KOPT-K1 (cell line): ENCODE measurements at regions not wholly inside any gene's neighbourhood (a gene's known extent, or its start where the extent isn't known, plus 50 kb on each side); places are given as distances from the start of the nearest gene placed in this dataset.

ENCODE experiments used
- H3K27ac ChIP-seq: fragments of 200-600 bp; sonication (generic); 2 replicates; pipeline ENCODE4 v1.5.1; 2016; ENCODE audit warnings: antibody characterized with exemption, mild to moderate bottlenecking, low read depth, low read length; ENCODE audit not compliant: poor library complexity, severe bottlenecking
- H3K36me3 ChIP-seq: fragments of 200-600 bp; sonication (generic); 2 replicates; pipeline ENCODE4 v1.5.1; 2017; ENCODE audit warnings: antibody characterized with exemption, mild to moderate bottlenecking, low read length, moderate library complexity; ENCODE audit not compliant: insufficient read depth
- H3K9me3 ChIP-seq: fragments of 200-600 bp; sonication (generic); 2 replicates; pipeline ENCODE4 v1.5.1; 2017; ENCODE audit warnings: antibody characterized with exemption, low read length, mild to moderate bottlenecking; ENCODE audit not compliant: insufficient read depth, poor library complexity, severe bottlenecking

- Histone ChIP-seq H3K9me3 (no peaks in the 10 kb centered on the region), H3K36me3 (no peaks in the 10 kb centered on the region), H3K27ac (no peak overlapping the region)
These were observed 325.4 kb upstream of the ONECUT1 start for GRCh38 chr15:53115563-53115962.

GRCh38 chr15:53114960-53115359 lies 324.8 kb upstream of the ONECUT1 start:
- H3K36me3 ChIP-seq = no peaks in the 10 kb centered on the region
- H3K27ac ChIP-seq = no peak overlapping the region
- H3K9me3 ChIP-seq = no peaks in the 10 kb centered on the region

- Histone ChIP-seq H3K36me3 (no peaks in the 10 kb centered on the region), H3K9me3 (no peaks in the 10 kb centered on the region), H3K27ac (no peak overlapping the region)
These were observed 320.9 kb upstream of the ONECUT1 start for GRCh38 chr15:53110999-53111398.

- H3K9me3 ChIP-seq = no peaks in the 10 kb centered on the region
- no peaks in the 10 kb centered on the region for H3K36me3 ChIP-seq
- no peak overlapping the region for H3K27ac ChIP-seq
These were observed 318.2 kb upstream of the ONECUT1 start for GRCh38 chr15:53108319-53108718.

- Histone ChIP-seq H3K27ac (no peak overlapping the region), H3K9me3 (no peaks in the 10 kb centered on the region), H3K36me3 (no peaks in the 10 kb centered on the region)
These were observed 317.7 kb upstream of the ONECUT1 start for GRCh38 chr15:53107855-53108254.

- H3K9me3 ChIP-seq = no peaks in the 10 kb centered on the region
- H3K36me3 ChIP-seq = no peaks in the 10 kb centered on the region
- no peak overlapping the region for H3K27ac ChIP-seq
These were observed 316.6 kb upstream of the ONECUT1 start for GRCh38 chr15:53106505-53107286.

- Histone ChIP-seq H3K36me3 (no peaks in the 10 kb centered on the region), H3K9me3 (no peaks in the 10 kb centered on the region), H3K27ac (no peak overlapping the region)
These were observed 312.3 kb upstream of the ONECUT1 start for GRCh38 chr15:53102483-53102882.

- Histone ChIP-seq H3K27ac (no peak overlapping the region), H3K9me3 (no peaks in the 10 kb centered on the region)
These were observed 290.3 kb upstream of the ONECUT1 start for GRCh38 chr15:53080484-53080883.

GRCh38 chr15:53074221-53074620 lies 284.1 kb upstream of the ONECUT1 start:
- no peak overlapping the region for H3K27ac ChIP-seq
- no peaks in the 10 kb centered on the region for H3K36me3 ChIP-seq
- H3K9me3 ChIP-seq = no peaks in the 10 kb centered on the region

More at GRCh38 chr15:53080484-53080883, 290.3 kb upstream of the ONECUT1 start:
- H3K36me3 ChIP-seq = no peaks in the 10 kb centered on the region

GRCh38 chr15:53072077-53072476 lies 281.9 kb upstream of the ONECUT1 start:
- Histone ChIP-seq H3K36me3 (no peaks in the 10 kb centered on the region), H3K27ac (no peak overlapping the region), H3K9me3 (no peaks in the 10 kb centered on the region)

- no peak overlapping the region for H3K27ac ChIP-seq
- H3K36me3 ChIP-seq = no peaks in the 10 kb centered on the region
- no peaks in the 10 kb centered on the region for H3K9me3 ChIP-seq
These were observed 278.5 kb upstream of the ONECUT1 start for GRCh38 chr15:53068636-53069035.

GRCh38 chr15:53059273-53060043 lies 269.3 kb upstream of the ONECUT1 start:
- Histone ChIP-seq H3K36me3 (no peaks in the 10 kb centered on the region), H3K9me3 (no peaks in the 10 kb centered on the region)

GRCh38 chr15:53046153-53046790 lies 256.1 kb upstream of the ONECUT1 start:
- Histone ChIP-seq H3K36me3 (no peaks in the 10 kb centered on the region), H3K27ac (no peak overlapping the region), H3K9me3 (peaks cover 5% of the 10 kb centered on the region)

More at GRCh38 chr15:53059273-53060043, 269.3 kb upstream of the ONECUT1 start:
- no peak overlapping the region for H3K27ac ChIP-seq

GRCh38 chr15:53038655-53038941 lies 248.5 kb upstream of the ONECUT1 start:
- Histone ChIP-seq H3K27ac (no peak overlapping the region), H3K9me3 (no peaks in the 10 kb centered on the region), H3K36me3 (no peaks in the 10 kb centered on the region)

- Histone ChIP-seq H3K9me3 (no peaks in the 10 kb centered on the region), H3K36me3 (no peaks in the 10 kb centered on the region), H3K27ac (no peak overlapping the region)
These were observed 247.9 kb upstream of the ONECUT1 start for GRCh38 chr15:53037904-53038654.
